ENCODE measurements at regions not wholly inside any gene's neighbourhood (a gene's known extent, or its start where the extent isn't known, plus 50 kb on each side); places are given as distances from the start of the nearest gene placed in this dataset.

- Histone ChIP-seq H3K36me3 (no peaks in the 10 kb centered on the region), H4K20me1 (no peaks in the 10 kb centered on the region), H3K4me2 (no peak overlapping the region), H3K9ac (no peak overlapping the region), H3K4me3 (no peak overlapping the region), H3K27me3 (no peaks in the 10 kb centered on the region), H3K27ac (no peak overlapping the region), H3K4me1 (peaks cover 0 to 8% (median 4%) of the 10 kb centered on the region in 10 experiments; a peak in 7 of 20 replicates), H3K9me3 (replicated peaks in 1 of 11) (no peaks in the 10 kb centered on the region)
- no peak for TF ChIP-seq Cebpa-rat (IDR thresholded peaks at IDR 0.05)
Measured at GRCh38 chr3:113091417-113091816, 100.6 kb downstream of the GTPBP8 start.

- Histone ChIP-seq H4K20me1 (no peaks in the 10 kb centered on the region), H3K4me2 (no peak overlapping the region), H3K4me3 (no peak overlapping the region), H3K27ac (no peak overlapping the region), H3K27me3 (no peaks in the 10 kb centered on the region), H3K4me1 (peaks cover 0 to 8% (median 5%) of the 10 kb centered on the region in 10 experiments; a peak in 10 of 20 replicates), H3K36me3 (no peaks in the 10 kb centered on the region), H3K9me3 (replicated peaks in 1 of 11) (no peaks in the 10 kb centered on the region), H3K9ac (no peak overlapping the region)
- no peak for TF ChIP-seq Cebpa-rat (IDR thresholded peaks at IDR 0.05)
Measured at GRCh38 chr3:113092746-113093145, 102.0 kb downstream of the GTPBP8 start.

- H3K27me3 ChIP-seq: no peaks in the 10 kb centered on the region
- H3K27ac ChIP-seq: no peak overlapping the region
- no peaks in the 10 kb centered on the region for H3K36me3 ChIP-seq
- H4K20me1 ChIP-seq: no peaks in the 10 kb centered on the region
- peaks cover 0 to 7% (median 3%) of the 10 kb centered on the region in 11 experiments; a peak in 7 of 22 replicates for H3K9me3 ChIP-seq (replicated peaks in 1 of 11)
- no peak for TF ChIP-seq Cebpa-rat (IDR thresholded peaks at IDR 0.05)
- H3K4me1 ChIP-seq: peaks cover 0 to 8% (median 5%) of the 10 kb centered on the region in 10 experiments; a peak in 10 of 20 replicates
- no peak overlapping the region for H3K4me3 ChIP-seq
- no peak overlapping the region for H3K4me2 ChIP-seq
- no peak overlapping the region for H3K9ac ChIP-seq
Measured at GRCh38 chr3:113094337-113095221, 103.8 kb downstream of the GTPBP8 start.

GRCh38 chr3:113096188-113096892, 105.6 kb downstream of the GTPBP8 start:
- peak overlapping the region in 2 of 11 experiments; percentile 18 to 32; a peak in 2 of 22 replicates for H3K4me2 ChIP-seq
- no peak for TF ChIP-seq Cebpa-rat (IDR thresholded peaks at IDR 0.05)
- H3K9ac ChIP-seq: no peak overlapping the region
- no peaks in the 10 kb centered on the region for H3K27me3 ChIP-seq
- H4K20me1 ChIP-seq: no peaks in the 10 kb centered on the region
- H3K36me3 ChIP-seq: no peaks in the 10 kb centered on the region
- H3K27ac ChIP-seq: no peak overlapping the region
- peaks cover 0 to 8% (median 5%) of the 10 kb centered on the region in 10 experiments; a peak in 10 of 20 replicates for H3K4me1 ChIP-seq
- H3K4me3 ChIP-seq: no peak overlapping the region
- H3K9me3 ChIP-seq (replicated peaks in 1 of 11): peaks cover 0 to 15% (median 7%) of the 10 kb centered on the region in 11 experiments; a peak in 7 of 22 replicates

- peaks cover 0 to 12% (median 5%) of the 10 kb centered on the region in 10 experiments; a peak in 12 of 20 replicates for H3K4me1 ChIP-seq
- no peak overlapping the region for H3K9ac ChIP-seq
- no peak overlapping the region for H3K27ac ChIP-seq
- TF ChIP-seq Cebpa-rat (IDR thresholded peaks at IDR 0.05): no peak
- H3K9me3 ChIP-seq (replicated peaks in 1 of 11): peaks cover 0 to 15% (median 7%) of the 10 kb centered on the region in 11 experiments; a peak in 7 of 22 replicates
- no peaks in the 10 kb centered on the region for H4K20me1 ChIP-seq
- no peaks in the 10 kb centered on the region for H3K36me3 ChIP-seq
- H3K27me3 ChIP-seq: no peaks in the 10 kb centered on the region
- H3K4me2 ChIP-seq: no peak overlapping the region
- H3K4me3 ChIP-seq: no peak overlapping the region
Measured at GRCh38 chr3:113097960-113098447, 107.2 kb downstream of the GTPBP8 start.

GRCh38 chr3:113100063-113100462, 109.3 kb downstream of the GTPBP8 start:
- Histone ChIP-seq H3K27ac (no peak overlapping the region), H3K4me1 (peaks cover 0 to 31% (median 6%) of the 10 kb centered on the region in 10 experiments; a peak in 13 of 20 replicates), H3K9ac (no peak overlapping the region), H3K9me3 (replicated peaks in 1 of 11) (peaks cover 0 to 15% (median 7%) of the 10 kb centered on the region in 11 experiments; a peak in 7 of 22 replicates), H3K27me3 (no peaks in the 10 kb centered on the region), H3K4me3 (no peak overlapping the region), H4K20me1 (no peaks in the 10 kb centered on the region), H3K4me2 (no peak overlapping the region), H3K36me3 (no peaks in the 10 kb centered on the region)
- TF ChIP-seq Cebpa-rat (IDR thresholded peaks at IDR 0.05): no peak

- H3K9me3 ChIP-seq (replicated peaks in 1 of 11): peaks cover 0 to 15% (median 7%) of the 10 kb centered on the region in 11 experiments; a peak in 7 of 22 replicates
- TF ChIP-seq Cebpa-rat (IDR thresholded peaks at IDR 0.05): no peak
- no peak overlapping the region for H3K27ac ChIP-seq
- H3K4me2 ChIP-seq: peak overlapping the region in 3 of 11 experiments; percentile 44 to 67 (median 63); a peak in 6 of 22 replicates
- H3K4me3 ChIP-seq: no peak overlapping the region
- H3K27me3 ChIP-seq: no peaks in the 10 kb centered on the region
- no peaks in the 10 kb centered on the region for H3K36me3 ChIP-seq
- H4K20me1 ChIP-seq: no peaks in the 10 kb centered on the region
- H3K9ac ChIP-seq: no peak overlapping the region
- H3K4me1 ChIP-seq: peaks cover 0 to 24% (median 0%) of the 10 kb centered on the region in 10 experiments; a peak in 7 of 20 replicates
Measured at GRCh38 chr3:113103588-113103987, 107.8 kb upstream of the BOC start.

- peak overlapping the region in 3 of 11 experiments; percentile 44 to 67 (median 63); a peak in 5 of 22 replicates for H3K4me2 ChIP-seq
- H3K27me3 ChIP-seq: no peaks in the 10 kb centered on the region
- TF ChIP-seq Cebpa-rat (IDR thresholded peaks at IDR 0.05): no peak
- peaks cover 0 to 8% (median 4%) of the 10 kb centered on the region in 11 experiments; a peak in 7 of 22 replicates for H3K9me3 ChIP-seq (replicated peaks in 1 of 11)
- peaks cover 0 to 24% (median 0%) of the 10 kb centered on the region in 10 experiments; a peak in 7 of 20 replicates for H3K4me1 ChIP-seq
- no peak overlapping the region for H3K27ac ChIP-seq
- H3K4me3 ChIP-seq: no peak overlapping the region
- no peaks in the 10 kb centered on the region for H3K36me3 ChIP-seq
- no peak overlapping the region for H3K9ac ChIP-seq
- H4K20me1 ChIP-seq: no peaks in the 10 kb centered on the region
Measured at GRCh38 chr3:113104357-113105092, 106.8 kb upstream of the BOC start.

All from BLaER1 treated with 17β-estradiol and CSF1 and Interleukin-3, amounts not matched to agents 10 nM and 100 nM (cell line).